ENCODE measurements at regions not wholly inside any gene's neighbourhood (a gene's known extent, or its start where the extent isn't known, plus 50 kb on each side); places are given as distances from the start of the nearest gene placed in this dataset.

- TF ChIP-seq SPI1 (IDR thresholded peaks at IDR 0.05; ENCODE audit: borderline replicate concordance, low read depth) (no peak), REST (IDR thresholded peaks at IDR 0.05; ENCODE audit: insufficient replicate concordance, low read depth) (no peak), CTCF (IDR thresholded peaks at IDR 0.05; ENCODE audit: insufficient read depth, low read length) (no peak), POLR2AphosphoS5 (IDR thresholded peaks at IDR 0.05; ENCODE audit: low read depth) (no peak), GABPA (IDR thresholded peaks at IDR 0.05; ENCODE audit: low read depth) (no peak)
- Histone ChIP-seq H3K4me3 (replicated peaks; ENCODE audit: insufficient read depth, low read length) (no peak overlapping the region), H3K27me3 (ENCODE audit: insufficient read depth, poor library complexity, severe bottlenecking) (no peaks in the 10 kb centered on the region), H3K27ac (replicated peaks) (no peak overlapping the region)
- no peak for DNase-seq (ENCODE audit: low read depth in 1 of 2, low spot score in 1 of 2)
Measured at GRCh38 chr9:85200726-85201404, 531.3 kb downstream of the NTRK2 start.

- no peak overlapping the region for H3K27ac ChIP-seq (replicated peaks)
- no peak overlapping the region for H3K4me3 ChIP-seq (replicated peaks; ENCODE audit: insufficient read depth, low read length)
- no peaks in the 10 kb centered on the region for H3K27me3 ChIP-seq (ENCODE audit: insufficient read depth, poor library complexity, severe bottlenecking)
- no peak for DNase-seq (ENCODE audit: low read depth in 1 of 2, low spot score in 1 of 2)
- TF ChIP-seq SPI1 (IDR thresholded peaks at IDR 0.05; ENCODE audit: borderline replicate concordance, low read depth): no peak
- no peak for TF ChIP-seq POLR2AphosphoS5 (IDR thresholded peaks at IDR 0.05; ENCODE audit: low read depth)
- no peak for TF ChIP-seq REST (IDR thresholded peaks at IDR 0.05; ENCODE audit: insufficient replicate concordance, low read depth)
- no peak for TF ChIP-seq GABPA (IDR thresholded peaks at IDR 0.05; ENCODE audit: low read depth)
- no peak for TF ChIP-seq CTCF (IDR thresholded peaks at IDR 0.05; ENCODE audit: insufficient read depth, low read length)
Measured at GRCh38 chr9:85199866-85200495, 530.5 kb downstream of the NTRK2 start.

GRCh38 chr9:85192750-85193149 lies 523.2 kb downstream of the NTRK2 start:
- no peak for DNase-seq (ENCODE audit: low read depth in 1 of 2, low spot score in 1 of 2)
- no peak for TF ChIP-seq GABPA (IDR thresholded peaks at IDR 0.05; ENCODE audit: low read depth)
- TF ChIP-seq SPI1 (IDR thresholded peaks at IDR 0.05; ENCODE audit: borderline replicate concordance, low read depth): no peak
- TF ChIP-seq CTCF (IDR thresholded peaks at IDR 0.05; ENCODE audit: insufficient read depth, low read length): no peak
- no peak for TF ChIP-seq POLR2AphosphoS5 (IDR thresholded peaks at IDR 0.05; ENCODE audit: low read depth)
- TF ChIP-seq REST (IDR thresholded peaks at IDR 0.05; ENCODE audit: insufficient replicate concordance, low read depth): no peak
- Histone ChIP-seq H3K4me3 (replicated peaks; ENCODE audit: insufficient read depth, low read length) (no peak overlapping the region), H3K27me3 (ENCODE audit: insufficient read depth, poor library complexity, severe bottlenecking) (no peaks in the 10 kb centered on the region), H3K27ac (replicated peaks) (no peak overlapping the region)

Data from HL-60 (cell line).